Panc1 (cell line): ENCODE measurements at regions not wholly inside any gene's neighbourhood (a gene's known extent, or its start where the extent isn't known, plus 50 kb on each side); places are given as distances from the start of the nearest gene placed in this dataset.

ENCODE experiments used
- CTCF ChIP-seq: fragments of 450-650 bp; IDR thresholded peaks from 2 replicates; pipeline ENCODE4 v1.5.1; 2017; ENCODE audit warnings: mild to moderate bottlenecking
- POLR2AphosphoS5 ChIP-seq: IDR thresholded peaks from 2 replicates; pipeline ENCODE4 v1.6.1; 2012; ENCODE audit warnings: mild to moderate bottlenecking, low read depth, low read length, moderate library complexity
- REST ChIP-seq, 2 experiments: IDR thresholded peaks; 2 replicates each; pipeline ENCODE4 v1.6.1; 2011 to 2012; ENCODE audit warnings: low read depth in 2 of 2, control low read depth in 1 of 2, low read length in 1 of 2, mild to moderate bottlenecking in 1 of 2, moderate library complexity in 1 of 2; ENCODE audit not compliant: insufficient read depth in 1 of 2
- SIN3A ChIP-seq: IDR thresholded peaks from 2 replicates; pipeline ENCODE4 v1.6.1; 2012; ENCODE audit warnings: low read depth, mild to moderate bottlenecking, low read length, moderate library complexity, borderline replicate concordance; ENCODE audit not compliant: insufficient read depth

GRCh38 chr18:66873899-66874298 is 270.0 kb upstream of the CDH19 start:
- TF ChIP-seq CTCF (no peak), POLR2AphosphoS5 (no peak), SIN3A (no peak), REST (IDR thresholded peaks at IDR 0.05; ENCODE audit: insufficient read depth in 1 of 2, low read depth in 2 of 2, low read length in 1 of 2) (no peak)
